ENCODE measurements at regions not wholly inside any gene's neighbourhood (a gene's known extent, or its start where the extent isn't known, plus 50 kb on each side); places are given as distances from the start of the nearest gene placed in this dataset.
"Not testable (repeated sequence)": the region's sequence is repeated elsewhere in the genome, so short reads cannot be mapped to it uniquely, and the experiment has no call there.

- no peak for DNase-seq (ENCODE audit: low spot score)
- in situ Hi-C loops (cut with MboI; ENCODE audit: low pct_unique_long_range_greater_than_20kb, low sequenced_read_pairs, unreplicated experiment): no loop called here
- TF ChIP-seq CTCF (IDR thresholded peaks at IDR 0.05; ENCODE audit: extremely low read depth, insufficient read depth, missing control alignments): no peak
Measured at GRCh38 chr4:167964766-167965373, 127.5 kb upstream of the ANXA10 start.

GRCh38 chr4:167966143-167966542 is 126.2 kb upstream of the ANXA10 start:
- in situ Hi-C loops (cut with MboI; ENCODE audit: low pct_unique_long_range_greater_than_20kb, low sequenced_read_pairs, unreplicated experiment): no loop called here
- TF ChIP-seq CTCF (IDR thresholded peaks at IDR 0.05; ENCODE audit: extremely low read depth, insufficient read depth, missing control alignments): no peak
- DNase-seq (ENCODE audit: low spot score): no peak

- TF ChIP-seq CTCF (IDR thresholded peaks at IDR 0.05; ENCODE audit: extremely low read depth, insufficient read depth, missing control alignments): no peak
- in situ Hi-C loops (cut with MboI; ENCODE audit: low pct_unique_long_range_greater_than_20kb, low sequenced_read_pairs, unreplicated experiment): no loop called here
- DNase-seq (ENCODE audit: low spot score): no peak
Measured at GRCh38 chr4:167973513-167973912, 118.8 kb upstream of the ANXA10 start.

GRCh38 chr4:167985565-167985964 is 106.8 kb upstream of the ANXA10 start:
- TF ChIP-seq CTCF (IDR thresholded peaks at IDR 0.05; ENCODE audit: extremely low read depth, insufficient read depth, missing control alignments): no peak
- in situ Hi-C loops (cut with MboI; ENCODE audit: low pct_unique_long_range_greater_than_20kb, low sequenced_read_pairs, unreplicated experiment): no loop called here
- DNase-seq (ENCODE audit: low spot score): no peak

- in situ Hi-C loops (cut with MboI; ENCODE audit: low pct_unique_long_range_greater_than_20kb, low sequenced_read_pairs, unreplicated experiment): no loop called here
- no peak for DNase-seq (ENCODE audit: low spot score)
- no peak for TF ChIP-seq CTCF (IDR thresholded peaks at IDR 0.05; ENCODE audit: extremely low read depth, insufficient read depth, missing control alignments)
Measured at GRCh38 chr4:167986044-167986443, 106.3 kb upstream of the ANXA10 start.

GRCh38 chr4:167987285-167987684 is 105.1 kb upstream of the ANXA10 start:
- in situ Hi-C loops (cut with MboI; ENCODE audit: low pct_unique_long_range_greater_than_20kb, low sequenced_read_pairs, unreplicated experiment): no loop called here
- no peak for DNase-seq (ENCODE audit: low spot score)
- TF ChIP-seq CTCF (IDR thresholded peaks at IDR 0.05; ENCODE audit: extremely low read depth, insufficient read depth, missing control alignments): no peak

- in situ Hi-C loops (cut with MboI; ENCODE audit: low pct_unique_long_range_greater_than_20kb, low sequenced_read_pairs, unreplicated experiment): no loop called here
Measured at GRCh38 chr4:167989815-167990214, 102.5 kb upstream of the ANXA10 start.

GRCh38 chr4:168008112-168008511 is 84.2 kb upstream of the ANXA10 start:
- in situ Hi-C loops (cut with MboI; ENCODE audit: low pct_unique_long_range_greater_than_20kb, low sequenced_read_pairs, unreplicated experiment); DNase-seq (ENCODE audit: low spot score): not testable (repeated sequence)

More at GRCh38 chr4:167989815-167990214, 102.5 kb upstream of the ANXA10 start:
- no peak for TF ChIP-seq CTCF (IDR thresholded peaks at IDR 0.05; ENCODE audit: extremely low read depth, insufficient read depth, missing control alignments)
- no peak for DNase-seq (ENCODE audit: low spot score)

All from GM13977 (cell line).